Activated CD8-positive, alpha-beta memory T cell treated with anti-CD3 and anti-CD28 coated beads, Interleukin-2, amount 10 ng/mL, durations not matched to agents 7 days and 5 days (primary cell): ENCODE measurements at regions not wholly inside any gene's neighbourhood (a gene's known extent, or its start where the extent isn't known, plus 50 kb on each side); places are given as distances from the start of the nearest gene placed in this dataset.
"Not testable (repeated sequence)": the region's sequence is repeated elsewhere in the genome, so short reads cannot be mapped to it uniquely, and the experiment has no call there.

Source experiments
- ATAC-seq: fragments of 150-1000 bp; cut with Tn5 transposase; one replicate; pipeline ENCODE4 v1.10.0; 2021; ENCODE audit warnings: moderate library complexity
- CTCF ChIA-PET: fragments of 350-600 bp; sonication (Branson Sonifier 250); formaldehyde crosslinking; loops from one replicate; lab custom pipeline; 2021; ENCODE audit warnings: antibody characterized with exemption; lab: Charles Lee
- DNase-seq: peaks from one replicate; pipeline ENCODE4 v3.0.0-alpha.2; 2020
- H3K27ac Mint-ChIP-seq: one replicate; pipeline ENCODE4 v1.8.0; 2021; ENCODE audit warnings: mild to moderate bottlenecking, mixed read lengths
- H3K27me3 Mint-ChIP-seq: one replicate; pipeline ENCODE4 v1.8.0; 2021; ENCODE audit warnings: mixed read lengths
- H3K36me3 Mint-ChIP-seq: one replicate; pipeline ENCODE4 v1.8.0; 2021; ENCODE audit warnings: mild to moderate bottlenecking, mixed read lengths
- H3K4me1 Mint-ChIP-seq: one replicate; pipeline ENCODE4 v1.8.0; 2021; ENCODE audit warnings: mixed read lengths
- H3K4me3 Mint-ChIP-seq: one replicate; pipeline ENCODE4 v1.8.0; 2021; ENCODE audit warnings: mild to moderate bottlenecking, moderate library complexity, mixed read lengths
- H3K9me3 Mint-ChIP-seq: one replicate; pipeline ENCODE4 v1.8.0; 2022; ENCODE audit warnings: low read depth, mixed read lengths

DNA sequence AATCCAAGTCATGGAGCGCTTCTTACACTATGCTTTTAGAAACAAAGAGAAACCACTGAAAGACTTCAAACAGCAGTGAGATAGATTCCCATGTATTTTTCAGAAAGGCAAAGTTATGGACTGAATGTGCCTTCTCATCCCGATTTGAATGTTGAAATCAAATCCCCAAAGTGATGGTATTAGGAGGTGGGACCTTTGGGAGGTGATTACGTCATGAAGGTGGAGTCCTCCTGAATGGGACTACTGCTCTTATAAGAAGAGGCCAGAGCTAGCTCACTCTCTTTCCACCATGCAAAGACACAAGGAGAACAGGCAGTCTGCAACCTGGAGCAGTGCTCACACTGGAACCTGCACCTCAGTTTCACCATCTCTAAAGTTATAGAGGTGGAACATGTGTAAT, 1279.8 kb downstream of the GATA3 start:
- Mint-ChIP-seq H3K4me1 (no peaks in the 10 kb centered on the region), H3K4me3 (no peak overlapping the region), H3K36me3 (no peaks in the 10 kb centered on the region), H3K27me3 (peaks cover 3% of the 10 kb centered on the region), H3K9me3 (no peaks in the 10 kb centered on the region), H3K27ac (no peak overlapping the region)
- no peak for DNase-seq
- CTCF ChIA-PET: interaction anchor here (1.5 kb wide), 1 partner anchor 9 kb away, joined by 4 read pairs; no protein-coding TSS in a partner anchor
- ATAC-seq: no peak

- Mint-ChIP-seq H3K4me3 (no peak overlapping the region), H3K9me3 (no peaks in the 10 kb centered on the region), H3K27me3 (peaks cover 5% of the 10 kb centered on the region), H3K36me3 (no peaks in the 10 kb centered on the region), H3K4me1 (no peaks in the 10 kb centered on the region), H3K27ac (no peak overlapping the region)
- ATAC-seq (no peak), DNase-seq (no peak)
- CTCF ChIA-PET: interaction anchor here (0.7 kb wide), 1 partner anchor 1466 kb away, joined by 4 read pairs; no protein-coding TSS in a partner anchor
Observed at GRCh38 chr10:9339716-9340115, 1285.2 kb downstream of the GATA3 start.

- H3K4me1 Mint-ChIP-seq: no peaks in the 10 kb centered on the region
- no peak overlapping the region for H3K4me3 Mint-ChIP-seq
- ATAC-seq: no peak
- H3K27me3 Mint-ChIP-seq: peaks cover 2% of the 10 kb centered on the region
- no peaks in the 10 kb centered on the region for H3K9me3 Mint-ChIP-seq
- H3K36me3 Mint-ChIP-seq: no peaks in the 10 kb centered on the region
- CTCF ChIA-PET: interaction anchor here (0.7 to 1.1 kb wide), 3 partner anchors 8 to 1334 kb away, joined by 3 to 4 read pairs (median 3); no protein-coding TSS in a partner anchor
- no peak for DNase-seq
- no peak overlapping the region for H3K27ac Mint-ChIP-seq
Observed at GRCh38 chr10:9342885-9343570, 1288.5 kb downstream of the GATA3 start.

GRCh38 chr10:9347933-9348332, 1293.4 kb downstream of the GATA3 start:
- DNase-seq, H3K4me1 Mint-ChIP-seq, H3K27me3 Mint-ChIP-seq, CTCF ChIA-PET, H3K36me3 Mint-ChIP-seq, H3K4me3 Mint-ChIP-seq, H3K27ac Mint-ChIP-seq, ATAC-seq, H3K9me3 Mint-ChIP-seq: not testable (repeated sequence)

DNA sequence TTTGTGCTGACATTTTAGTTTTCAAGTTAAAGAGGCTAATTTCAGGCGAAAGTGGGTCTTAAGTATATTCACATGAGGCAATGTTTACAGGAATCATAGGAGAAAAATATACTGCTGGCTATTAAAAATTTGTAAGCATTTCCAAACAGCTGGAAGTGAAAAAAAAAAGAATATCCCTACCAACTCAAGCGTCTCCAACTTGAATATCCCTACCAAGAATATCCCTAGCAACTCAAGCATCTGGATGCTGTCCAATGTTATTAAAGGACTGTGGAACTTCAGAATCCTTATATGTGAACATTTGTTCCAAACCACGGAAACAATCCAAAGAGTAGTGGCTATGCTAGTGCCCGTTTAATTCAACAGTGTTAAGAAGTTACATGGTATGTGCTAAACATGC, 1303.0 kb downstream of the GATA3 start:
- Mint-ChIP-seq H3K4me1 (no peaks in the 10 kb centered on the region), H3K4me3 (no peak overlapping the region), H3K9me3 (no peaks in the 10 kb centered on the region), H3K27me3 (no peaks in the 10 kb centered on the region), H3K36me3 (no peaks in the 10 kb centered on the region), H3K27ac (no peak overlapping the region)
- no peak for DNase-seq
- ATAC-seq: no peak
- CTCF ChIA-PET: no interaction called here

DNA sequence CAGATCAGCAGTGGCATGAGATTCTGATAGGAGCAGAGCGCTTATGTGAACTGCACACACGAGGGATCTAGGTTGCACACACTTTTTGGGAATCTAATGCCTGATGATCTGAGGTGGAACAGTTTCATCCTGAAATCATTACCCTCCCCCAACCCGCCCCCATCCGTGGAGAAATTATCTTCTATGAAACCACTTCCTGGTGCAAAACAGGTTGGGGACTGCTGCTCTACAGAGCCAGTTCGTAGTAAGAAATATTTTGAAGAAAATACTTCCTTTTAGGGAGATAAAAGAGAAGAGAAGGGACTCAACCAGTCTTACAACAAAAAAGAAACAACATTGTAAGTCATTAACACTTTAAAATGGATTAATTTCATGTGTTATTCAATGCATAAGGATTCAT, 1308.2 kb downstream of the GATA3 start:
- no peak overlapping the region for H3K4me3 Mint-ChIP-seq
- no peaks in the 10 kb centered on the region for H3K4me1 Mint-ChIP-seq
- CTCF ChIA-PET: no interaction called here
- DNase-seq (no peak), ATAC-seq (no peak)
- H3K9me3 Mint-ChIP-seq: no peaks in the 10 kb centered on the region
- no peak overlapping the region for H3K27ac Mint-ChIP-seq
- no peaks in the 10 kb centered on the region for H3K27me3 Mint-ChIP-seq
- no peaks in the 10 kb centered on the region for H3K36me3 Mint-ChIP-seq

GRCh38 chr10:9379183-9379582, 1324.7 kb downstream of the GATA3 start:
- Mint-ChIP-seq H3K4me3 (no peak overlapping the region), H3K36me3 (no peaks in the 10 kb centered on the region), H3K4me1 (no peaks in the 10 kb centered on the region), H3K27me3 (no peaks in the 10 kb centered on the region), H3K27ac (no peak overlapping the region), H3K9me3 (no peaks in the 10 kb centered on the region)
- no peak for DNase-seq
- no peak for ATAC-seq
- CTCF ChIA-PET: no interaction called here

DNA sequence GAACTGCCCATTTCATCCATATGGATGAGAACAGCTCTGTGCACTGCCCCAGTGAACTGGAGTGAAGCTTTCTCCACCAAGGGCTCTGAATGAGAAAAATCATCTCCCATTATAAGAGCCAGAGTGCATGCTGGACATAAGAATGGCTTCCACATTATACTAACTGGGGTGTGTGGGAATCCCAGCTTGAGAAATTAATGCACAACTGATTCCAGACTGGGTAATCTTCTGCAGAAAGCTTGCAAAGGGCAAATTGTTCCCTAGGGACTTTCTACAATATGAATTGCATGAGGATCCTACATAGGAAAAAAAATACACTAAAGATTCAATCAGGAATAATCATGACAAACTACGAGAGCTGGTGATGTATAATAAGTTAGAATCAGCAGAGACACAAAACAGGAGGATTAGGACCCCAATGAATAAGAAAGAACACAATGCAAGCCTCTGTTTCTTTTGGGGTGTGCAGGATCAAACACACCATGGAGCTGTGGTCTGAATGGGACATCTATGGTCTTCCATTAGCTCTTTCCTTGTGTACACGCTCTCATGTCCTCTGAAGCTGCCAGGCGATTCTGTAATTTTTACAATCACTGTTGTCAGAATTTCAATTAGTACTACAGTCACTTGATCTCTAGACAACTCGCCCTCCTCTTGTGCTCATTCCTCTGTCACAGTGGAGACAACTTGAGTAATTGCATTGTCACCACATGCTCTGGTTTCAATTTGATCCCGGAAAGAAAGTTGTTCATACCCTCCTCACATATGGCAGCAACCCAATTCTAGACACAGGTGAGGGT, 1327.4 kb downstream of the GATA3 start:
- CTCF ChIA-PET: no interaction called here
- Mint-ChIP-seq H3K36me3 (no peaks in the 10 kb centered on the region), H3K27me3 (no peaks in the 10 kb centered on the region), H3K4me3 (no peak overlapping the region), H3K4me1 (no peaks in the 10 kb centered on the region), H3K27ac (no peak overlapping the region), H3K9me3 (no peaks in the 10 kb centered on the region)
- no peak for DNase-seq
- ATAC-seq: no peak

- H3K9me3 Mint-ChIP-seq: no peaks in the 10 kb centered on the region
- H3K27me3 Mint-ChIP-seq: no peaks in the 10 kb centered on the region
- no peak for DNase-seq
- no peak overlapping the region for H3K4me3 Mint-ChIP-seq
- no peaks in the 10 kb centered on the region for H3K36me3 Mint-ChIP-seq
- CTCF ChIA-PET: no interaction called here
- H3K27ac Mint-ChIP-seq: no peak overlapping the region
- ATAC-seq: no peak
- no peaks in the 10 kb centered on the region for H3K4me1 Mint-ChIP-seq
Observed at GRCh38 chr10:9382533-9382866, 1328.0 kb downstream of the GATA3 start.

DNA sequence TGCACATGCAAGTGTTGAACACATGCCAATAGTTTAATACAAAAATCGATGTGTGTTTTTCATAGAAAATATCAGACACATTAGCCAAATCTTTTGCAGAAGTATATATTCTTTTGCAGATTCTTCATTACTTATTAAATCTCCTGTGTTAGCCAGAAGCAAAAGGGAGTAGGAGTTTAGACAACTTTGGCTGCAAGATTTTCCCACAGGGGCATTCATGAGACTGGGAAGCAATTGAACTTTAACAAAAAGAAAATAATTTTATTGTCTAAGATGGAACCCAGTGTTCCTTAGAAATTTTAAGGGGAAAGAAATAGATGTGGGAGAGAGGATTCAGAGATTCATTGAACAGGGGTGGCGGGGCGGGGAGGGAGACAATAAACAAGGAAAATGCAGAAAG, 1336.0 kb downstream of the GATA3 start:
- CTCF ChIA-PET: no interaction called here
- ATAC-seq (no peak), DNase-seq (no peak)
- no peak overlapping the region for H3K27ac Mint-ChIP-seq
- H3K36me3 Mint-ChIP-seq: no peaks in the 10 kb centered on the region
- H3K9me3 Mint-ChIP-seq: no peaks in the 10 kb centered on the region
- H3K4me1 Mint-ChIP-seq: no peaks in the 10 kb centered on the region
- no peak overlapping the region for H3K4me3 Mint-ChIP-seq
- no peaks in the 10 kb centered on the region for H3K27me3 Mint-ChIP-seq

DNA sequence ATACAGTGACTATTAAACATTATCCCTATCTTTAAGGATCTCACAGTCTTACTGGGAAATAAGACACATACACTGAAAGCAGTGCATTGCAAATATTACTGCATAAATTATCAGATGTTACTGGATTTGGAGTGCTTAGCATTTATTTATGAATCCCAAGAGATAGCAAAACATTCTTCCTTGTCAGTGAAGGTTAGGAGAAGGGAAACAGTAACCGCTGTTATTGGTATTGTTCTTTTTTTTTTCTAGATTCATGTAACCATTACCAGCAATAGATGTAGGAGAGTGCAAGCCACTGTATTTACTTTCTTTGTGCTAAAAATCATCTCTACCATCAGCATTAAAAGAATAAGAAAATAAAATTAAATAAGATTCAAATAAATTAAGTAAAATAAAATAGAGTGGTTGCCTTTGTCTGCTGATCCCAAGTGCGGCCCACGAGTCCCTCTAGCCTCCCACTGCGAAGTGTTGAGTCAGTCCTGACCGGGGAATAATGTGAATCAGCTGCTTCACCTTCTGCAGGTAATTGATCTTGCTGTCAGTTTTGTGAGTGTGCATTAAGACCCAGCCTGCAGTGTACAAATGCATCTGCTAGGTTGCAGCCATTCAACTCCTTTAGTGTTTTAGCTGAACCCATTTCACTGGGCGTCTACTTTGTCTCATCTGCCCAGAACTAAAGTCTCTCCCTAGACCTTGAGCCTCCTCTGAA, 1344.9 kb downstream of the GATA3 start:
- Mint-ChIP-seq H3K4me1 (no peaks in the 10 kb centered on the region), H3K9me3 (no peaks in the 10 kb centered on the region), H3K4me3 (no peak overlapping the region), H3K36me3 (no peaks in the 10 kb centered on the region), H3K27ac (no peak overlapping the region), H3K27me3 (no peaks in the 10 kb centered on the region)
- ATAC-seq (no peak), DNase-seq (no peak)
- CTCF ChIA-PET: no interaction called here

- H3K9me3 Mint-ChIP-seq, H3K27me3 Mint-ChIP-seq, H3K27ac Mint-ChIP-seq, H3K4me1 Mint-ChIP-seq, H3K36me3 Mint-ChIP-seq, H3K4me3 Mint-ChIP-seq, DNase-seq, ATAC-seq, CTCF ChIA-PET: not testable (repeated sequence)
Observed at GRCh38 chr10:9402067-9402466, 1347.6 kb downstream of the GATA3 start.

- DNase-seq, H3K4me1 Mint-ChIP-seq, H3K27me3 Mint-ChIP-seq, H3K9me3 Mint-ChIP-seq, H3K36me3 Mint-ChIP-seq, ATAC-seq, H3K27ac Mint-ChIP-seq, H3K4me3 Mint-ChIP-seq, CTCF ChIA-PET: not testable (repeated sequence)
Observed at GRCh38 chr10:9402507-9403195, 1348.2 kb downstream of the GATA3 start.
